ENCODE measurements at regions not wholly inside any gene's neighbourhood (a gene's known extent, or its start where the extent isn't known, plus 50 kb on each side); places are given as distances from the start of the nearest gene placed in this dataset.
"Not testable (repeated sequence)": the region's sequence is repeated elsewhere in the genome, so short reads cannot be mapped to it uniquely, and the experiment has no call there.

GRCh38 chr1:233834609-233835008 lies 69.9 kb upstream of the SLC35F3 start:
- no peak overlapping the region for H3K27ac Mint-ChIP-seq

DNA sequence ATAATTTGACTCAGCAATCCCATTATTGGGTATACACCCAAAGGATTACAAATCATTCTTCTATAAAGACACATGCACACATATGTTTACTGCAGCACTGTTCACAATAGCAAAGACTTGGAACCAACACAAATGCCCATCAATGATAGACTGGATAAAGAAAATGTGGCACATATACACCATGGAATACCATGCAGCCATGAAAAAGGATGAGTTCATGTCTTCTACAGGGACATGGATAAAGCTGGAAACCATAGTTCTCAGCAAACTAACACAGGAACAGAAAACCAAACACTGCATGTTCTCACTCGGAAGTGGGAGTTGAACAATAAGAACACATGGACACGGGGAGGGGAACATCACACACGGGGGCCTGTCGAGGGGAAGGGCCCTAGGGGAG lies 66.3 kb upstream of the SLC35F3 start:
- not testable (repeated sequence) for H3K27ac Mint-ChIP-seq; H3F3A ChIP-seq (replicated peaks; ENCODE audit: low read depth); H3K4me3 ChIP-seq; H2AFZ ChIP-seq; H4K20me1 ChIP-seq (replicated peaks; ENCODE audit: insufficient read depth); H3K9me2 ChIP-seq (ENCODE audit: insufficient read depth); H3K4me1 Mint-ChIP-seq; H3K4me2 ChIP-seq; H3K36me3 ChIP-seq (ENCODE audit: insufficient read depth); H3K36me3 Mint-ChIP-seq (ENCODE audit: low read depth); H3K4me3 Mint-ChIP-seq; H3K27me3 ChIP-seq (ENCODE audit: insufficient read depth); H3K9me3 Mint-ChIP-seq; H3K79me2 ChIP-seq (replicated peaks; ENCODE audit: insufficient read depth); DNase-seq (ENCODE audit: low spot score); H3K27me3 Mint-ChIP-seq (ENCODE audit: insufficient read depth, low read depth, poor library complexity); H3K27ac ChIP-seq (ENCODE audit: low read depth); ATAC-seq; H3K4me1 ChIP-seq (ENCODE audit: insufficient read depth)

More at GRCh38 chr1:233834609-233835008, 69.9 kb upstream of the SLC35F3 start:
- Mint-ChIP-seq H3K4me1 (no peaks in the 10 kb centered on the region), H3K4me3 (no peak overlapping the region), H3K9me3 (no peaks in the 10 kb centered on the region; the same call in 2 of the 3 replicates), H3K36me3 (ENCODE audit: low read depth) (no peaks in the 10 kb centered on the region), H3K27me3 (ENCODE audit: insufficient read depth, low read depth, poor library complexity) (no peaks in the 10 kb centered on the region)
- no peaks in the 10 kb centered on the region for H3K9me2 ChIP-seq (ENCODE audit: insufficient read depth)
- H3K27me3 ChIP-seq (ENCODE audit: insufficient read depth), result no peaks in the 10 kb centered on the region
- no peak overlapping the region for H3K27ac ChIP-seq (ENCODE audit: low read depth)
- H2AFZ ChIP-seq, result no peak overlapping the region
- ATAC-seq, result no peak
- H4K20me1 ChIP-seq (replicated peaks; ENCODE audit: insufficient read depth), result no peaks in the 10 kb centered on the region
- H3K36me3 ChIP-seq (ENCODE audit: insufficient read depth), result no peaks in the 10 kb centered on the region
- no peak for DNase-seq (ENCODE audit: low spot score)
- H3F3A ChIP-seq (replicated peaks; ENCODE audit: low read depth), result no peaks in the 10 kb centered on the region
- no peak overlapping the region for H3K4me3 ChIP-seq
- no peaks in the 10 kb centered on the region for H3K4me1 ChIP-seq (ENCODE audit: insufficient read depth)
- TF ChIP-seq ZNF331 (CRISPR knock-in tag; IDR thresholded peaks at IDR 0.05; ENCODE audit: low read depth), result no peak
- TF ChIP-seq NANOG (IDR thresholded peaks at IDR 0.05; ENCODE audit: borderline replicate concordance), result no peak
- no peak for TF ChIP-seq ZNF114 (CRISPR knock-in tag; IDR thresholded peaks at IDR 0.05)
- TF ChIP-seq, protein P1, sequence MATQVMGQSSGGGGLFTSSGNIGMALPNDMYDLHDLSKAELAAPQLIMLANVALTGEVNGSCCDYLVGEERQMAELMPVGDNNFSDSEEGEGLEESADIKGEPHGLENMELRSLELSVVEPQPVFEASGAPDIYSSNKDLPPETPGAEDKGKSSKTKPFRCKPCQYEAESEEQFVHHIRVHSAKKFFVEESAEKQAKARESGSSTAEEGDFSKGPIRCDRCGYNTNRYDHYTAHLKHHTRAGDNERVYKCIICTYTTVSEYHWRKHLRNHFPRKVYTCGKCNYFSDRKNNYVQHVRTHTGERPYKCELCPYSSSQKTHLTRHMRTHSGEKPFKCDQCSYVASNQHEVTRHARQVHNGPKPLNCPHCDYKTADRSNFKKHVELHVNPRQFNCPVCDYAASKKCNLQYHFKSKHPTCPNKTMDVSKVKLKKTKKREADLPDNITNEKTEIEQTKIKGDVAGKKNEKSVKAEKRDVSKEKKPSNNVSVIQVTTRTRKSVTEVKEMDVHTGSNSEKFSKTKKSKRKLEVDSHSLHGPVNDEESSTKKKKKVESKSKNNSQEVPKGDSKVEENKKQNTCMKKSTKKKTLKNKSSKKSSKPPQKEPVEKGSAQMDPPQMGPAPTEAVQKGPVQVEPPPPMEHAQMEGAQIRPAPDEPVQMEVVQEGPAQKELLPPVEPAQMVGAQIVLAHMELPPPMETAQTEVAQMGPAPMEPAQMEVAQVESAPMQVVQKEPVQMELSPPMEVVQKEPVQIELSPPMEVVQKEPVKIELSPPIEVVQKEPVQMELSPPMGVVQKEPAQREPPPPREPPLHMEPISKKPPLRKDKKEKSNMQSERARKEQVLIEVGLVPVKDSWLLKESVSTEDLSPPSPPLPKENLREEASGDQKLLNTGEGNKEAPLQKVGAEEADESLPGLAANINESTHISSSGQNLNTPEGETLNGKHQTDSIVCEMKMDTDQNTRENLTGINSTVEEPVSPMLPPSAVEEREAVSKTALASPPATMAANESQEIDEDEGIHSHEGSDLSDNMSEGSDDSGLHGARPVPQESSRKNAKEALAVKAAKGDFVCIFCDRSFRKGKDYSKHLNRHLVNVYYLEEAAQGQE (IDR thresholded peaks at IDR 0.05; ENCODE audit: unreplicated experiment), result no peak
- TF ChIP-seq EZH2phosphoT487 (IDR thresholded peaks at IDR 0.05; ENCODE audit: unreplicated experiment), result no peak
- TF ChIP-seq POLR2AphosphoS5 (IDR thresholded peaks at IDR 0.05; ENCODE audit: low read depth), result no peak
- no peak for TF ChIP-seq CREB1 (CRISPR knock-in tag; IDR thresholded peaks at IDR 0.05; ENCODE audit: low read depth)
- no peak overlapping the region for H3K4me2 ChIP-seq
- no peaks in the 10 kb centered on the region for H3K79me2 ChIP-seq (replicated peaks; ENCODE audit: insufficient read depth)

GRCh38 chr1:233843525-233844204 lies 60.8 kb upstream of the SLC35F3 start:
- no peak overlapping the region for H3K27ac Mint-ChIP-seq
- Histone ChIP-seq H3K4me3 (no peak overlapping the region), H3K27me3 (ENCODE audit: insufficient read depth) (no peaks in the 10 kb centered on the region), H2AFZ (no peak overlapping the region), H3K27ac (ENCODE audit: low read depth) (no peak overlapping the region), H3K79me2 (replicated peaks; ENCODE audit: insufficient read depth) (no peaks in the 10 kb centered on the region), H3K9me2 (ENCODE audit: insufficient read depth) (no peaks in the 10 kb centered on the region), H3F3A (replicated peaks; ENCODE audit: low read depth) (no peaks in the 10 kb centered on the region), H3K4me1 (ENCODE audit: insufficient read depth) (no peaks in the 10 kb centered on the region), H3K4me2 (no peak overlapping the region), H4K20me1 (replicated peaks; ENCODE audit: insufficient read depth) (no peaks in the 10 kb centered on the region), H3K36me3 (ENCODE audit: insufficient read depth) (no peaks in the 10 kb centered on the region)
- DNase-seq (ENCODE audit: low spot score), result no peak
- peaks cover 2% of the 10 kb centered on the region for H3K27me3 Mint-ChIP-seq (ENCODE audit: insufficient read depth, low read depth, poor library complexity)
- no peaks in the 10 kb centered on the region for H3K9me3 Mint-ChIP-seq
- no peaks in the 10 kb centered on the region for H3K4me1 Mint-ChIP-seq
- no peak for ATAC-seq
- no peaks in the 10 kb centered on the region for H3K36me3 Mint-ChIP-seq (ENCODE audit: low read depth)
- no peak overlapping the region for H3K4me3 Mint-ChIP-seq
- no peak for TF ChIP-seq EZH2 (IDR thresholded peaks at IDR 0.05; ENCODE audit: low read depth, unreplicated experiment)
- TF ChIP-seq POLR2AphosphoS5 (IDR thresholded peaks at IDR 0.05; ENCODE audit: low read depth), result no peak
- no peak for TF ChIP-seq CREB1 (CRISPR knock-in tag; IDR thresholded peaks at IDR 0.05; ENCODE audit: low read depth)
- no peak for TF ChIP-seq ETS1 (IDR thresholded peaks at IDR 0.05)
- TF ChIP-seq, protein P1 (IDR thresholded peaks at IDR 0.05; ENCODE audit: unreplicated experiment), result no peak
- TF ChIP-seq NANOG (IDR thresholded peaks at IDR 0.05; ENCODE audit: borderline replicate concordance), result no peak

Data from GM23338 (cell line).